ENCODE measurements at regions not wholly inside any gene's neighbourhood (a gene's known extent, or its start where the extent isn't known, plus 50 kb on each side); places are given as distances from the start of the nearest gene placed in this dataset.

- DNase-seq: no peak
Observed at GRCh38 chr7:53719122-53719521, 683.7 kb downstream of the POM121L12 start.

- no peak for DNase-seq
Observed at GRCh38 chr7:53740971-53741370, 705.5 kb downstream of the POM121L12 start.

GRCh38 chr7:53743697-53744402 is 708.4 kb downstream of the POM121L12 start:
- DNase-seq: no peak

GRCh38 chr7:53744403-53744760 is 708.9 kb downstream of the POM121L12 start:
- DNase-seq: no peak

- DNase-seq: no peak
Observed at GRCh38 chr7:53756946-53757345, 721.5 kb downstream of the POM121L12 start.

- DNase-seq: no peak
Observed at GRCh38 chr7:53768186-53768585, 732.8 kb downstream of the POM121L12 start.

- DNase-seq: no peak
Observed at GRCh38 chr7:53771701-53772100, 736.3 kb downstream of the POM121L12 start.

GRCh38 chr7:53776323-53776722 is 740.9 kb downstream of the POM121L12 start:
- DNase-seq: no peak

- no peak for DNase-seq
Observed at GRCh38 chr7:53789741-53790140, 752.4 kb upstream of the VSTM2A start.

- no peak for DNase-seq
Observed at GRCh38 chr7:53794816-53795215, 747.4 kb upstream of the VSTM2A start.

- no peak for DNase-seq
Observed at GRCh38 chr7:53800746-53801145, 741.4 kb upstream of the VSTM2A start.

GRCh38 chr7:53806119-53806518 is 736.1 kb upstream of the VSTM2A start:
- DNase-seq: no peak

- DNase-seq: peak; percentile 6
Observed at GRCh38 chr7:53811555-53812079, 730.6 kb upstream of the VSTM2A start.

- no peak for DNase-seq
Observed at GRCh38 chr7:53812135-53812534, 730.0 kb upstream of the VSTM2A start.

GRCh38 chr7:53835301-53835700 is 706.9 kb upstream of the VSTM2A start:
- no peak for DNase-seq

- no peak for DNase-seq
Observed at GRCh38 chr7:53877688-53878087, 664.5 kb upstream of the VSTM2A start.

- DNase-seq: no peak
Observed at GRCh38 chr7:53900856-53901528, 641.2 kb upstream of the VSTM2A start.

- DNase-seq: no peak
Observed at GRCh38 chr7:53904355-53904754, 637.8 kb upstream of the VSTM2A start.

GRCh38 chr7:53917637-53918036 is 624.5 kb upstream of the VSTM2A start:
- no peak for DNase-seq

GRCh38 chr7:53920011-53920410 is 622.2 kb upstream of the VSTM2A start:
- DNase-seq: no peak

GRCh38 chr7:53940483-53940882 is 601.7 kb upstream of the VSTM2A start:
- no peak for DNase-seq

GRCh38 chr7:53947732-53948131 is 594.4 kb upstream of the VSTM2A start:
- DNase-seq: no peak

- DNase-seq: no peak
Observed at GRCh38 chr7:53965716-53966115, 576.5 kb upstream of the VSTM2A start.

GRCh38 chr7:53983480-53983879 is 558.7 kb upstream of the VSTM2A start:
- no peak for DNase-seq

- DNase-seq: no peak
Observed at GRCh38 chr7:53984776-53985175, 557.4 kb upstream of the VSTM2A start.
